ENCODE measurements at regions not wholly inside any gene's neighbourhood (a gene's known extent, or its start where the extent isn't known, plus 50 kb on each side); places are given as distances from the start of the nearest gene placed in this dataset.
"Not testable (repeated sequence)": the region's sequence is repeated elsewhere in the genome, so short reads cannot be mapped to it uniquely, and the experiment has no call there.

DNA sequence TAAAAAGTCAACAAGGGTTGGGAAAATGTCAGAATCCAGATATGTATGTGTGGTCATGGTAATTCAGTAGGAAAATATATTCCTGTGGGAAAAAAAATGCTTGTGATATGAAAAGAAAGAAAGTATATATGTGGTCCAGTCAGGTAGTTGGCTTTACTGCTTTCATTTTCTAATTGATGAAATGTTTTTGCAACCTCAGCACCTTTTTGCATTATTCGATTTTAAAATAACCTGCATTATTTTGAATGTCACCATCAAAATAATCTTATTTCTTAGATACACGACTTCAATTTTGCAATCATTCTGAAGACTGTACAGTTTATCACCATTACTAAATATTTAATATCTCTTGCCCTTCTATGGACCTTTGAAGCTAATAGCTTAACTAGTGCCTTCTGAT lies 170.8 kb upstream of the SPANXN4 start:
- DNase-seq, result no peak
- no peak for FAIRE-seq
- Histone ChIP-seq H3K9me3 (ENCODE audit: control insufficient read depth in 2 of 3, insufficient read depth in 1 of 3, low read length in 3 of 3) (no peaks in the 10 kb centered on the region), H3K9ac (ENCODE audit: low read length in 3 of 3) (no peak overlapping the region), H3K4me3 (ENCODE audit: low read length in 3 of 3) (no peak overlapping the region), H3K36me3 (ENCODE audit: control insufficient read depth in 2 of 3, insufficient read depth in 3 of 3, low read length in 3 of 3) (no peaks in the 10 kb centered on the region), H3K4me1 (ENCODE audit: control insufficient read depth in 2 of 3, insufficient read depth in 2 of 3, low read depth in 1 of 3, low read length in 3 of 3) (no peaks in the 10 kb centered on the region), H3K27ac (ENCODE audit: low read depth in 2 of 2, low read length in 2 of 2) (no peak overlapping the region), H3K27me3 (ENCODE audit: control insufficient read depth, insufficient read depth, low read length) (no peaks in the 10 kb centered on the region)
- TF ChIP-seq, protein P1, sequence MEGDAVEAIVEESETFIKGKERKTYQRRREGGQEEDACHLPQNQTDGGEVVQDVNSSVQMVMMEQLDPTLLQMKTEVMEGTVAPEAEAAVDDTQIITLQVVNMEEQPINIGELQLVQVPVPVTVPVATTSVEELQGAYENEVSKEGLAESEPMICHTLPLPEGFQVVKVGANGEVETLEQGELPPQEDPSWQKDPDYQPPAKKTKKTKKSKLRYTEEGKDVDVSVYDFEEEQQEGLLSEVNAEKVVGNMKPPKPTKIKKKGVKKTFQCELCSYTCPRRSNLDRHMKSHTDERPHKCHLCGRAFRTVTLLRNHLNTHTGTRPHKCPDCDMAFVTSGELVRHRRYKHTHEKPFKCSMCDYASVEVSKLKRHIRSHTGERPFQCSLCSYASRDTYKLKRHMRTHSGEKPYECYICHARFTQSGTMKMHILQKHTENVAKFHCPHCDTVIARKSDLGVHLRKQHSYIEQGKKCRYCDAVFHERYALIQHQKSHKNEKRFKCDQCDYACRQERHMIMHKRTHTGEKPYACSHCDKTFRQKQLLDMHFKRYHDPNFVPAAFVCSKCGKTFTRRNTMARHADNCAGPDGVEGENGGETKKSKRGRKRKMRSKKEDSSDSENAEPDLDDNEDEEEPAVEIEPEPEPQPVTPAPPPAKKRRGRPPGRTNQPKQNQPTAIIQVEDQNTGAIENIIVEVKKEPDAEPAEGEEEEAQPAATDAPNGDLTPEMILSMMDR (IDR thresholded peaks at IDR 0.05; ENCODE audit: borderline replicate concordance, extremely low read depth, insufficient read depth), result no peak
- intact Hi-C loops (cut with DNase I), result no loop called here

- Histone ChIP-seq H3K9me3 (ENCODE audit: control insufficient read depth in 2 of 3, insufficient read depth in 1 of 3, low read length in 3 of 3) (no peaks in the 10 kb centered on the region), H3K4me1 (ENCODE audit: control insufficient read depth in 2 of 3, insufficient read depth in 2 of 3, low read depth in 1 of 3, low read length in 3 of 3) (no peaks in the 10 kb centered on the region), H3K27ac (ENCODE audit: low read depth in 2 of 2, low read length in 2 of 2) (no peak overlapping the region), H3K36me3 (ENCODE audit: control insufficient read depth in 2 of 3, insufficient read depth in 3 of 3, low read length in 3 of 3) (no peaks in the 10 kb centered on the region), H3K27me3 (ENCODE audit: control insufficient read depth, insufficient read depth, low read length) (no peaks in the 10 kb centered on the region), H3K9ac (ENCODE audit: low read length in 3 of 3) (no peak overlapping the region), H3K4me3 (ENCODE audit: low read length in 3 of 3) (no peak overlapping the region)
- no peak for DNase-seq
- TF ChIP-seq, protein P1 (IDR thresholded peaks at IDR 0.05; ENCODE audit: borderline replicate concordance, extremely low read depth, insufficient read depth), result no peak
- intact Hi-C loops (cut with DNase I), result no loop called here
- peak; percentile 63 for FAIRE-seq
Measured at GRCh38 chrX:142860944-142861343, 164.8 kb upstream of the SPANXN4 start.

DNA sequence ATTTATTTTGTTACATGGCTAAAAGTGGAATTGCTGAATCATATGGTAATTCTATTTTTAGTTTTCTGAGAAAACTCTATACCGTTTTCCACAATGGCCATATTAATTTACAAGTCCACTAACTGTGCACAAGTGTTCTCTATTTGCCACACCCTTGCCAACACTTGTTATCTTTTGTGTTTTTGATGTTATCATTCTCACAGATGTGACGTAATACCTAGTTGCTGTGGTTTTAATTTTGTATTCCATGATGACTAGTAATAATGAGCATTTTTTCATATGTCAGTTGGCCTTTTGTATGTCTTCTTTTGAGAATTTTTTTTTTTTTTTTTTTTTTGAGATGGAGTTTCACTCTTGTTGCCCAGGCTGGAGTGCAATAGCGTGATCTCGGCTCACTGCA lies 164.2 kb upstream of the SPANXN4 start:
- Histone ChIP-seq H3K27ac (ENCODE audit: low read depth in 2 of 2, low read length in 2 of 2) (no peak overlapping the region), H3K27me3 (ENCODE audit: control insufficient read depth, insufficient read depth, low read length) (no peaks in the 10 kb centered on the region), H3K9me3 (ENCODE audit: control insufficient read depth in 2 of 3, insufficient read depth in 1 of 3, low read length in 3 of 3) (no peaks in the 10 kb centered on the region), H3K36me3 (ENCODE audit: control insufficient read depth in 2 of 3, insufficient read depth in 3 of 3, low read length in 3 of 3) (no peaks in the 10 kb centered on the region), H3K4me3 (ENCODE audit: low read length in 3 of 3) (no peak overlapping the region), H3K4me1 (ENCODE audit: control insufficient read depth in 2 of 3, insufficient read depth in 2 of 3, low read depth in 1 of 3, low read length in 3 of 3) (no peaks in the 10 kb centered on the region), H3K9ac (ENCODE audit: low read length in 3 of 3) (no peak overlapping the region)
- no peak for DNase-seq
- no peak for FAIRE-seq
- intact Hi-C loops (cut with DNase I), result no loop called here
- TF ChIP-seq, protein P1 (IDR thresholded peaks at IDR 0.05; ENCODE audit: borderline replicate concordance, extremely low read depth, insufficient read depth), result no peak

- H3K9me3 ChIP-seq (ENCODE audit: control insufficient read depth in 2 of 3, insufficient read depth in 1 of 3, low read length in 3 of 3); H3K36me3 ChIP-seq (ENCODE audit: control insufficient read depth in 2 of 3, insufficient read depth in 3 of 3, low read length in 3 of 3); H3K9ac ChIP-seq (ENCODE audit: low read length in 3 of 3); H3K27ac ChIP-seq (ENCODE audit: low read depth in 2 of 2, low read length in 2 of 2); intact Hi-C loops (cut with DNase I); FAIRE-seq; DNase-seq; H3K4me3 ChIP-seq (ENCODE audit: low read length in 3 of 3); H3K27me3 ChIP-seq (ENCODE audit: control insufficient read depth, insufficient read depth, low read length); H3K4me1 ChIP-seq (ENCODE audit: control insufficient read depth in 2 of 3, insufficient read depth in 2 of 3, low read depth in 1 of 3, low read length in 3 of 3): not testable (repeated sequence)
Measured at GRCh38 chrX:142866247-142866646, 159.5 kb upstream of the SPANXN4 start.
